ENCODE measurements at regions not wholly inside any gene's neighbourhood (a gene's known extent, or its start where the extent isn't known, plus 50 kb on each side); places are given as distances from the start of the nearest gene placed in this dataset.

GRCh38 chr1:76764638-76765454 is 102.4 kb upstream of the ST6GALNAC5 start:
- DNase-seq: no peak

GRCh38 chr1:76766381-76766780 is 100.9 kb upstream of the ST6GALNAC5 start:
- DNase-seq: no peak

DNA sequence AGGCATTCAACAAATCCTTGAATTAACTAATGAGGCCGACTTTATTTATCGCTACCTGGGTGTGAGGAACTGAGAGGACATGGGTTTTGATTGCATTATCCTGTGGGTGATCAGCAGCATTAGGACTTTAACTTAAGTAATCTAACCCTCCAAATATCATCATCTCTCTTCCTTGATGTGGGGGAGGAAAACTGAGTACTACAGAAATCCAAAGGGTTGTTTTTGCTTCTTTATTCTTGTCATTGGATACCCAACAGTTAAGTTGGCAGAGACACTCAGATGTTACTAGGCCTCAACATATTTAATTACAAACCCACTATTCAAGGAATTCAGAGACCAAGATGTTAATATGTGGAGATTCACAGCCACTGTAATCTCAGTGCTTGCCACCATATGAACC is 97.4 kb upstream of the ST6GALNAC5 start:
- DNase-seq: no peak

DNA sequence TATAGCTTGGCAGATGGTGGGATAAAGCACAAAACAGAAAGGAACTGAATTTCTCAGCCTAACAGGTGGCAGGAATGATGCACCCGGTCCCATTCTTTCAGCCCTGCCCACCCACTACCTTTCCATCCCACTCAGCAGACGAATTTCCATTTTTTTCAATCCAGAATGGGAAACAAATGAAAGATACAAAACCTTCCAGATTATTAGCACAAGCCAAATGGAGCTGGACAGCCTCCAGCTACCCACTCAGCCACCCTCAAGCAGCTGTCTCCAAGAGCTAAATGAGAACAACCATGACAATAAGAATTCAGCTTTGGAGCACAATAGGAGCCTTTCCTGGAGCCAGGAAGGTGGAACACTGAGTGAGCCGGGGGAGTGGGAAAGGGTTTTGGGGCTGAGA is 96.3 kb upstream of the ST6GALNAC5 start:
- no peak for DNase-seq

- DNase-seq: no peak
Observed at GRCh38 chr1:76781447-76781846, 85.8 kb upstream of the ST6GALNAC5 start.

GRCh38 chr1:76782809-76783208 is 84.5 kb upstream of the ST6GALNAC5 start:
- no peak for DNase-seq

GRCh38 chr1:76784502-76784901 is 82.8 kb upstream of the ST6GALNAC5 start:
- DNase-seq: no peak

DNA sequence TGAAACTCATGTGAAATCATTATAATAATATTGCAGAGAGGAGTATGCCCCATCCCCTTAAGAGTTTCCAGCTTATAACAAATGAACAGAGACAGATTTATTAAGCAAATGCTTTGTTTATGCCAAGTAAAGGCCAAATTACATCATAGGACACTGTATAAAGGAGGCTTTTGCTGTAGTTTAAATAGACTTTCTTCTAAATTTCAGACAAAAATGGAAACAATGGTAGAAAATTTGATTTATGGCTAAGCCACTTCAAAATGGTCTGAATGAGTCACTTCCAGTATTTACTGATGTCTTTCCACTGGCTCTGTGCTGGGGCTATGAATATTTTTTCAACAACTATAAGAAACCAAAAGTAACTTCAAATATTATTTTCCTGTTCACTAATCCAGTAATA is 81.1 kb upstream of the ST6GALNAC5 start:
- no peak for DNase-seq

DNA sequence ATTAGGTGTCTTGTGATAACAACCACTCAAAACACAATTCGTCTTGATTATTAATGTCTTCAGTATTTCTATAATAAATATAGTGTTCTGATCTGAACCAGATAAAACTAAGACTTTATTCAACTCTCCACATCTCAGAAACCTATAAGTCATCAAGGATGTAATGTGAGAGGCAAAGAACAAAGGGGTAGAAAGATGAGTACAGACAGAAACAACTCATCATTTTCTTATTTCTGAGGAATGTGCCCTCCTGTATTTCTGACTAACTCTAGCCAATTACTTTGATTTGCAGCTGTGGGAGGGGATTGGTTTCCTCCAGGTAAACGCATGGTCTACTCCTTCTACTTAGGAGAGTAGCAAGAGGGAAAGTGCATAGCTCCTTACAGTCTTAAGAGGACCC is 73.7 kb upstream of the ST6GALNAC5 start:
- DNase-seq: no peak

DNA sequence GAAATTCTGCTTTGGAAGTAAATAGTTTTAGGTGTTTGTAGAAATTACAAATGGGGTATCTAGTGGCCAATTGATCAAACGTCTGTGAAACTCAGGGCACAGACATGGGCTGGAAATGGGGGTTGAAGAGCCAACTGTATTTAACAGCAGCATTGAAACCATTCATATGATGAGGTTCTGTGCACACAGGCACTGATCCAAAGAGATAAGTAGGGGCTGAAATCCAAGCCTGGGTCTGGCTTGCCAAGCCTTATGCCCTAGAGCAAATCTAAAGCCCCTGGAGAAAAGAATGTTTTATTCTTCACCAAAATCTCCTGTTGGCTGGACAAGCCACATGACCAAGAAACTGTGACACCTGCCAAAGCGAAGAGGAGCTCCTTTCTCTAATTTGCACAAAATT is 67.6 kb upstream of the ST6GALNAC5 start:
- no peak for DNase-seq

GRCh38 chr1:76802094-76802493 is 65.2 kb upstream of the ST6GALNAC5 start:
- no peak for DNase-seq

- DNase-seq: no peak
Observed at GRCh38 chr1:76807543-76808260, 59.6 kb upstream of the ST6GALNAC5 start.
